ENCODE measurements at regions not wholly inside any gene's neighbourhood (a gene's known extent, or its start where the extent isn't known, plus 50 kb on each side); places are given as distances from the start of the nearest gene placed in this dataset.

GRCh38 chr11:15590132-15590531 is 475.4 kb downstream of the INSC start:
- TF ChIP-seq, protein P1, sequence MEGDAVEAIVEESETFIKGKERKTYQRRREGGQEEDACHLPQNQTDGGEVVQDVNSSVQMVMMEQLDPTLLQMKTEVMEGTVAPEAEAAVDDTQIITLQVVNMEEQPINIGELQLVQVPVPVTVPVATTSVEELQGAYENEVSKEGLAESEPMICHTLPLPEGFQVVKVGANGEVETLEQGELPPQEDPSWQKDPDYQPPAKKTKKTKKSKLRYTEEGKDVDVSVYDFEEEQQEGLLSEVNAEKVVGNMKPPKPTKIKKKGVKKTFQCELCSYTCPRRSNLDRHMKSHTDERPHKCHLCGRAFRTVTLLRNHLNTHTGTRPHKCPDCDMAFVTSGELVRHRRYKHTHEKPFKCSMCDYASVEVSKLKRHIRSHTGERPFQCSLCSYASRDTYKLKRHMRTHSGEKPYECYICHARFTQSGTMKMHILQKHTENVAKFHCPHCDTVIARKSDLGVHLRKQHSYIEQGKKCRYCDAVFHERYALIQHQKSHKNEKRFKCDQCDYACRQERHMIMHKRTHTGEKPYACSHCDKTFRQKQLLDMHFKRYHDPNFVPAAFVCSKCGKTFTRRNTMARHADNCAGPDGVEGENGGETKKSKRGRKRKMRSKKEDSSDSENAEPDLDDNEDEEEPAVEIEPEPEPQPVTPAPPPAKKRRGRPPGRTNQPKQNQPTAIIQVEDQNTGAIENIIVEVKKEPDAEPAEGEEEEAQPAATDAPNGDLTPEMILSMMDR (IDR thresholded peaks at IDR 0.05; ENCODE audit: insufficient read depth, low read depth, low read length): no peak
- H3K4me3 ChIP-seq (ENCODE audit: low read depth, low read length): no peak overlapping the region
- peak; percentile 51 for DNase-seq (ENCODE audit: low read depth)

DNA sequence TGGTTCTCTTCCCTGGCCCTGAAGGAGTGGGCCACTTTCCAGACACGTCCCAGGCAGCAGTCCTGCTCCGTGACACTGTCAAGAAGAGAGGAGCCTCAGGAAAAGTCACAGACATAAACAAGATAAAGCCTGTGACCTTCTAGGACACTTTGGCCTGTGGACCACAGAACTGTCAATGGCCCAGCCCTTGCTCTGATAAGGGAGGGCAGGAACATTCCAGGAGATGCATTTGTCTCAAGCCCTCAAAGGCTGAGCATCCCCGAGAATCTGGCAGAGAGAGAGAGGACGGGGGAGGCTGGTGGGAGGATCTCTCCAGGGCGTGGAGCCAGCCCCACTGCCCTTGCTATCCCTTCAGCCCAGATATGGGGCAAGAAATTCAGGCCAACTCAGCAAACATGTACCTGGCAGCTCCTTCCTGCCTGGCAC is 476.4 kb downstream of the INSC start:
- TF ChIP-seq, protein P1 (IDR thresholded peaks at IDR 0.05; ENCODE audit: insufficient read depth, low read depth, low read length): no peak
- DNase-seq (ENCODE audit: low read depth): no peak
- H3K4me3 ChIP-seq (ENCODE audit: low read depth, low read length): no peak overlapping the region

GRCh38 chr11:15594607-15595006 is 479.9 kb downstream of the INSC start:
- no peak for DNase-seq (ENCODE audit: low read depth)
- TF ChIP-seq, protein P1 (IDR thresholded peaks at IDR 0.05; ENCODE audit: insufficient read depth, low read depth, low read length): no peak

GRCh38 chr11:15599376-15599775 is 484.7 kb downstream of the INSC start:
- TF ChIP-seq, protein P1 (IDR thresholded peaks at IDR 0.05; ENCODE audit: insufficient read depth, low read depth, low read length): no peak
- DNase-seq (ENCODE audit: low read depth): no peak

More at GRCh38 chr11:15594607-15595006, 479.9 kb downstream of the INSC start:
- H3K4me3 ChIP-seq (ENCODE audit: low read depth, low read length): no peak overlapping the region

GRCh38 chr11:15602047-15602446 is 487.3 kb downstream of the INSC start:
- TF ChIP-seq, protein P1 (IDR thresholded peaks at IDR 0.05; ENCODE audit: insufficient read depth, low read depth, low read length): no peak
- H3K4me3 ChIP-seq (ENCODE audit: low read depth, low read length): no peak overlapping the region
- DNase-seq (ENCODE audit: low read depth): no peak

More at GRCh38 chr11:15599376-15599775, 484.7 kb downstream of the INSC start:
- no peak overlapping the region for H3K4me3 ChIP-seq (ENCODE audit: low read depth, low read length)

- TF ChIP-seq, protein P1 (IDR thresholded peaks at IDR 0.05; ENCODE audit: insufficient read depth, low read depth, low read length): no peak
- H3K4me3 ChIP-seq (ENCODE audit: low read depth, low read length): no peak overlapping the region
- DNase-seq (ENCODE audit: low read depth): no peak
Measured at GRCh38 chr11:15602785-15603567, 488.3 kb downstream of the INSC start.
